GM18511 (cell line): ENCODE measurements at regions not wholly inside any gene's neighbourhood (a gene's known extent, or its start where the extent isn't known, plus 50 kb on each side); places are given as distances from the start of the nearest gene placed in this dataset.
"Not testable (repeated sequence)": the region's sequence is repeated elsewhere in the genome, so short reads cannot be mapped to it uniquely, and the experiment has no call there.

ENCODE experiments used
- ATAC-seq: cut with Tn5 transposase; IDR thresholded peaks from one replicate; pipeline ENCODE4 v1.9.1; 2021; ENCODE audit warnings: mild to moderate bottlenecking, moderate library complexity; ENCODE audit not compliant: unreplicated experiment

DNA sequence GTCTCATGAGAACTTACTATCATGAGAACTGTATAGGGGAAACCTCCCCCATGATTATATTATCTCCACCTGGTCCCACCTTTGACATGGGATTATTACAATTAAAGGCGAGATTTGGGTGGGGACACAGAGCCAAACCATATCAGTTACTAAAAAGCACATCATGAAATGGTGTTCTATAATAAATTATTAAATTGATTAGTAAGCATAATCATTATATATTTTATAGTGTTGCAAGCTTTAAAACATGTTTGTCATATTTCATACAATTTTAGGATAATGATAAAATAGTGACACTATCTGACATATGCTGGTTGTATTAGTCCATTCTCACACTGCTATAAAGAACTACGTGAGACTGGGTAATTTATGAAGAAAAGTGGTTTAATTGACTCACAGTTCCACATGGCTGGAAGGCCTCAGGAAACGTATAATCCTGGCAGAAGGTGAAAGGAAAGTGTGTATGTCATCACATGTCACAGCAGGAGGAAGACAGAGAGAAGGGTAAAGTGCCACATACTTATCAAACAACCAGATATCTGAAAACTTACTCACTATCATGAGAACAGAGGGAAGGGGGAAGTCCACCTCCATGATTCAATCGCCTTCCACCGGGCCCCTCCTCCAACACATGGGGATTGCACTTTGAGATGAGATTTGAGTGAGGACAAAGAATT lies 539.2 kb upstream of the OLFM3 start:
- no peak for ATAC-seq

- ATAC-seq = no peak
Measured at GRCh38 chr1:102531036-102531435, 534.3 kb upstream of the OLFM3 start.

DNA sequence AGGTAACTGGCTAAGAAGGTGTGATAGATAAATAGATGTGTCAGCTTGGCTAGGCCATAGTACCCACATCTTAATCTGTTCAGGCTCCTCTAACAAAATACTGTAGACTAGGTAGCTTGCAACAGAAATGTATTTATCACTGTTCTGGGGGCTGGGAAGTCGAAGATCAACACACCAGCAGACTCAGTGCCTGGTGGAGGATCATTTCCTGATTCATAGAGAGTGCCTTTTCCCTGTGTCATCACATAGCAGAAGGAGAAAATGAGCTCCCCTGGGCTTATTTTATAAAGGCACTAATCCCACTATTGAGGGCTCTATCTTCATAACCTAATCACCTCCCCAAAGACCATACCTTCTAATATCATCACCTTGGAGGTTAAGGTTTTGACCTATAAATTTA lies 532.7 kb upstream of the OLFM3 start:
- ATAC-seq = no peak

DNA sequence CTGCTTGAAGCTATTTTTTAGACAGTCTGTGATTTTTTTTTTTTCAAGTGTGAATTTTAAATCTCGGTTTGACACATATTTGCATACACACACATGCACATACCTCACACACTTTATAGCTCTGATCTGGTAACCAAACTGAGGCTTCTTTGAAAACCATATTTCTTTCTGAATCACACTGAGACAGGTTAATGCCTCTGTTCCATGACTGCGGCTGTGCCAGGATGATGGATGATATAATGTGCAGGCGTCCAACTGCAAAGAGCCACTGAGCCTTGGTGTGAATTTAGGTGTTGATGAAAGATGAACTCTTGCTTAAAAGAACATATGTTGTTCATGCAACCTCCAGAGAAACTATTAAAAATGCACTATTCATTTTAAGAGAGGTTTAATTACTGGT lies 504.0 kb upstream of the OLFM3 start:
- no peak for ATAC-seq

GRCh38 chr1:102498929-102499328 lies 502.2 kb upstream of the OLFM3 start:
- ATAC-seq = no peak

DNA sequence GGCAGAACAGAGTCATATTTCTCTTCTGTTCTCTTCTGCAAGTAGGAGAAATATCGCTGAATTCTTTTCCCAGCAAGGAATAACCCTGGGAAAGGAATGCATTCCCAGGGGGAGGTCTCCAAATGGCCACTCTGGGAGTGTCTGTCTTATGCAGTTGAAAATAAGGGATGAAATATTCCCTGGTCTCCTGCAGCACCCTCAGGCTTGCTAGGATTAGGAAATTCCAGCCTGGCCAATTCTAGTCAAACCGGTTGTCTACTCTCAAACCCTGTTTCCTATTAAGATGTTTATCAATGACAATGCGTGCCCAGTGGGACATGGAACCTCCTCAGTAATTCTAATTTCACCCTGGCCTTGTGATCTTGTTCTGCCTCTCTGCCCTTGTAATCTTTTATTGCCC lies 501.1 kb upstream of the OLFM3 start:
- not testable (repeated sequence) for ATAC-seq

DNA sequence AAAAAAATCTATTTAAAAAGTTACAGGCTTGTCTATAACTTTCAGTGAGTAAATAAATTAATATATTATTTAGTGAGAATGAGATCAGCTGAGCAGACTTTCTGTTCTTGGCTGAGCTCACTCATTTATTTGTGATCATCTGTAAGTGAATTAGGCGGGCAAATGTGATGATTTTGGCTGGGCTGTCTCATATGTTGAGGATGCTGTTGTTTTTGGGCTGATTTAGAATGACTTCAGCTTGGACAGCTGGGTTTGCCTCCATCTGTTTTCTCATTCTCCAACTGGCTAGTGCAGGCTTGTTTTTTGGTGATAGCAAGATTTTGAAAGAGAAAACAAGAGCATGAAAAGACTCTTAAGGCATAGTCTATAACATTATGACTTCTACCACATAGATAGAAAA lies 475.8 kb upstream of the OLFM3 start:
- ATAC-seq = no peak

- no peak for ATAC-seq
Measured at GRCh38 chr1:102470767-102471166, 474.0 kb upstream of the OLFM3 start.

DNA sequence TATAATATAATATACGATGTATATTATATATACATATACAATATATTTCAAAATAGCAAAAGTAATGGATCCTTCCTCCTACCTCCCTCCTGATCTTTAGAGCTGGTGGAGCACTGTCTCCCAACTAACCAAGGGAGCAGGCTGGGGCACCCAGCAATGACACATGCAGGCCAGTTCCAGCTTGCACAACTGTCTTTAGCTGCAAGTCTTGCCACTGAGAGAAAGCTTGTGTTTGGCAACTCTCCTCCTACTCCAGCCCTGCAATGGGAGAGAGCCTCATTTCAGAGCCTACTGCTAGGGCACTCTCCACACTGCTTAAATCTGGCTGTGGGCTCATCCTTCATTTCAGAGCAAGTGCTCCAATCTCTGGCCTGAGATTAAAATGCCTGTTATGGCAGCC lies 469.8 kb upstream of the OLFM3 start:
- ATAC-seq = no peak

- ATAC-seq = no peak
Measured at GRCh38 chr1:102463328-102463727, 466.6 kb upstream of the OLFM3 start.

DNA sequence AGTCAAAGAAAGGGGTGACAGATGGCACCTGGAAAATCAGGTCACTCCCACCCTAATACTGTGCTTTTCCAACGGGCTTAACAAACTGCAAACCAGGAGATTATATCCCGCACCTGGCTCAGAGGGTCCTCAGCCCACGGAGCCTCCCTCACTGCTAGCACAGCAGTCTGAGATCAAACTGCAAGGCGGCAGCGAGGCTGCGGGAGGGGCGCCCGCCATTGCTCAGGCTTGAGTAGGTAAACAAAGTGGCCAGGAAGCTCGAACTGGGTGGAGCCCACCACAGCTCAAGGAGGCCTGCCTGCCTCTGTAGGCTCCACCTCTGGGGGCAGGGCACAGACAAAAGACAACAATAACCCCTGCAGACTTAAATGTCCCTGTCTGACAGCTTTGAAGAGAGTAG lies 445.6 kb upstream of the OLFM3 start:
- ATAC-seq = not testable (repeated sequence)

DNA sequence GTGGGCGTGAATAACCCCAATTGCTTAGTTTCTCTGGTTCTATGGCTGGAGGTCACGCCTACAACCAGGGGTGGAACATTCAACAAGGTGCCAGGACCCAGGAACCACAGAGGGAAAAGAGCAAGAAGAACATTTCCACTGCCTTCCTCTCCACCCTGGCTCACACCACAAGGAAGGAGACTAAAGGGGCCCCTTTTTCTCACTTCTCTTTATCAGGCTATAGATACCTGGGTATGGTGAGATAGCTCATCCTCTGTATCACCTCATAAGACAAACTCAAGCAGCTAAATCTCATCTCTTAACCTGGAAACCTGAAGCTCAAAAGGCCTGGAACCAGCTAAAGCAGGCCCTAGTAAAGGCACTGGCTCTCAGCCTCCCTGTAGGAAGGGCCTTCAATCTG lies 438.8 kb upstream of the OLFM3 start:
- ATAC-seq = peak; percentile 60

- peak; percentile 55 for ATAC-seq
Measured at GRCh38 chr1:102434421-102434820, 437.7 kb upstream of the OLFM3 start.

GRCh38 chr1:102431253-102431652 lies 434.5 kb upstream of the OLFM3 start:
- no peak for ATAC-seq

DNA sequence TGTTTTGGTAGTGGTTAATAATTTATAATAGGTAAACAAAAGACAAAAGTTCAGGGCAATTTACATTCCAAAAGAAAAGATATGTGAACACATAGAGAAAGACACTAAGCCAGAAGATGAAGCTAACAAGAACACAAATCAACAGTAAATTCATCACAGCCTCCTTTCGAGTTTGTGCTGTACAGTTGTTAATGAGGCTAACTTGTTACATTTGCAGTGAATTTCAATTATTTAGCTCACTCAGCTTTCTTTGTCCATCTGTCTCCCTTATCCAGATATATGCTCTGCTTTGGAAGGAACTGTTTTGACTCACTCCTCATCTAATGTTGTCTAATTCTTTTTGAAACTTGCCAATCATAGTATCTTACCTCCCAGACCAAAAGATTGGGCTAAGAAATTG lies 423.3 kb upstream of the OLFM3 start:
- ATAC-seq = no peak
